Fibroblast of the aortic adventitia (primary cell): ENCODE measurements at regions not wholly inside any gene's neighbourhood (a gene's known extent, or its start where the extent isn't known, plus 50 kb on each side); places are given as distances from the start of the nearest gene placed in this dataset.

ENCODE experiments used
- DNase-seq: peaks from one replicate; pipeline ENCODE4 v3.0.0-alpha.2; 2010; ENCODE audit warnings: low read depth
- H3K4me3 ChIP-seq: 2 replicates; pipeline ENCODE4 v1.5.1; 2011; ENCODE audit warnings: low read depth, mild to moderate bottlenecking, control low read depth, low read length, moderate library complexity
- CTCF ChIP-seq: IDR thresholded peaks from 2 replicates; pipeline ENCODE4 v1.5.1; 2011; ENCODE audit warnings: mild to moderate bottlenecking, low read length, control low read depth, inconsistent platforms; ENCODE audit not compliant: insufficient read depth

DNA sequence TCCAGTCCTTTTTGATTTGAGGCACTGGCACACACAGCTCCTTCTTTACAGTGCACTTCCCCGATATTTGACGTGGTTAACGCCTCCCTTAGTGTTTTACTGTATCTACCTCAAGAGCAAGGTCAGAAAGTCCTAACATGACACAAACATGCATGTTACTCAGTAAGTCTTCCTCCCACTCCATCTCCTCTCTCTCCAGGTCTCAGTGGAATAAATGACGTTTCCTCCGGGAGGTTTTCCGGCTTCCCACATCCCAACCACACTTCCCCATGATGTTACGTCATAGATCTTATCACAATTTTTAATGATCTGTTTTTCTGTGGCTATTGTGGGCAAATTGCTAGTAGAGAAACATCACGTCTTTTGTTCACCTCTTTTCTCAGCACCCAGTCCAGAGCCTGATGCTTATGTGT lies 165.7 kb downstream of the PTPN20 start:
- DNase-seq = peak; percentile 9
- H3K4me3 ChIP-seq = no peak overlapping the region
- TF ChIP-seq CTCF = no peak

GRCh38 chr10:47077386-47077785 lies 166.2 kb downstream of the PTPN20 start:
- DNase-seq = no peak
- TF ChIP-seq CTCF = no peak
- H3K4me3 ChIP-seq = no peak overlapping the region

DNA sequence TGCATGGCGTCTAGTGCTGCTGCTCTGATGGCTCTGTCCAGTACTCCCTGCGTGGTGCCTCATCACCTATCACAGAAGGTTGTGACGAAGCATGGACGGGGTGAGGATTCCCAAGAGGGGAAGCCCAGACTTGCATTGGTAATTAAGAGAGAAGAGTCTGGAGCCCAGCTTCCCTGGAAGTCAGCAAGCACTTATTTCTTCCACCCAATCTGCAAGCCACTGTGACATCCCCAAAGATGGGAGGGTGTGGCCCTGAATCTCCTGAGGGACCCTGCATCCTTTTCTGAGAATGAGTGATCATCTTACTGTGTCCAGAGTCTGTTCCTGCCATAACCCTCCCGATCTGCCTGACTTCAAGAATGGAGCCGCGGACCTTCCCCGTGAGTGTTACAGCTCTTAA lies 166.7 kb downstream of the PTPN20 start:
- no peak overlapping the region for H3K4me3 ChIP-seq
- DNase-seq = no peak
- TF ChIP-seq CTCF = no peak

- no peak for DNase-seq
- H3K4me3 ChIP-seq = no peak overlapping the region
- TF ChIP-seq CTCF = no peak
Observed at GRCh38 chr10:47078393-47079203, 167.4 kb downstream of the PTPN20 start.

- no peak for TF ChIP-seq CTCF
- DNase-seq = peak; percentile 24
- no peak overlapping the region for H3K4me3 ChIP-seq
Observed at GRCh38 chr10:47079204-47079580, 168.0 kb downstream of the PTPN20 start.

DNA sequence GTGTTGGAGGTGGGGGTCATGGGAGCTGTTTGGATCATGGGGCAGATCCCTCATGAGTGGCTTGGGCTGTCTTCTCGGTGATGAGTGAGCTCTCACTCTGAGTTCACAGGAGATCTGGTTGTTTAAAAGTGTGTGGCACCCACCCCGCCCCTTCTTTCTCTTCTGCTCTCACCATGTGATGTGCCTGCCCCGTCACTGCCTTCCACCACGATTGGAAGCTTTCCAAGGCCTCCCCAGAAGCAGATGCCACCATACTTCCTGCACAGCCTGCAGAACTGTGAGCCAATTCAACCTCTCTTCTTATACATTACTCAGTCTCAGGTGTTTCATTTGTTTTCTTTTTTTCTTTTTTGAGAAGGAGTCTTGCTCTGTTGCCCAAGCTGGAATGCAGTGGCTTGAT lies 170.0 kb downstream of the PTPN20 start:
- DNase-seq = no peak
- no peak overlapping the region for H3K4me3 ChIP-seq
- no peak for TF ChIP-seq CTCF
